Peyer's patch (tissue), 4 donors: ENCODE measurements at regions not wholly inside any gene's neighbourhood (a gene's known extent, or its start where the extent isn't known, plus 50 kb on each side); places are given as distances from the start of the nearest gene placed in this dataset.
A peak's percentile ranks its signal among the peaks of the same experiment; 100 is the strongest.

Source experiments
- POLR2A ChIP-seq, 2 donors: fragments of 450-650 bp; IDR thresholded peaks; one replicate each; pipeline ENCODE4 v1.5.1; 2017; ENCODE audit warnings: antibody characterized with exemption in 2 of 2, mild to moderate bottlenecking in 2 of 2, moderate library complexity in 2 of 2
- TF ChIP-seq, protein P1 (sequence below), 6 experiments: fragments of 450-650 bp in 4 of 6; fragments of 200-600 bp in 2 of 6; sonication (generic) in 1 of 6; IDR thresholded peaks; one replicate each; pipeline ENCODE4 v1.5.1; 2017 to 2019; ENCODE audit warnings: antibody characterized with exemption in 6 of 6, mild to moderate bottlenecking in 3 of 6, moderate library complexity in 1 of 6

DNA sequence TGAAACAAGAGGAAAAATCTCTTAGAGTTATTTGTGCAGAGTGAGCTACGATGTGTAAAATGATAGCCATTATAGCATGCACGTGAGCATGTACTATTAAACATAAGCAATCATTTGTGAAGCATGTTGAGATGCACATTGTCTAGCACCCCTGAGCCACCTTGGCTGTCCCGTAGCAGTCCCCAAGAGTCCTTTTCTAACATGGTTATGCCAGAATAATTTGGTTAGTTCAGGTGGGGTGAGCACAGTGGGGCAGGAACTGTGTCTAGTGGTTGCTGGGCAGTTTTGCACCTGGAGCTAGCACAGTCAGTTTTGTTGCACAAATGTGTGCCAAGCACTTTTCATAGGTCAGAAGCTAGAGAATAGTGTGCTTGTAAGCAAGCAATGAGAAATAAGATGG, 809.8 kb downstream of the RNF144A start:
- TF ChIP-seq, protein P1, sequence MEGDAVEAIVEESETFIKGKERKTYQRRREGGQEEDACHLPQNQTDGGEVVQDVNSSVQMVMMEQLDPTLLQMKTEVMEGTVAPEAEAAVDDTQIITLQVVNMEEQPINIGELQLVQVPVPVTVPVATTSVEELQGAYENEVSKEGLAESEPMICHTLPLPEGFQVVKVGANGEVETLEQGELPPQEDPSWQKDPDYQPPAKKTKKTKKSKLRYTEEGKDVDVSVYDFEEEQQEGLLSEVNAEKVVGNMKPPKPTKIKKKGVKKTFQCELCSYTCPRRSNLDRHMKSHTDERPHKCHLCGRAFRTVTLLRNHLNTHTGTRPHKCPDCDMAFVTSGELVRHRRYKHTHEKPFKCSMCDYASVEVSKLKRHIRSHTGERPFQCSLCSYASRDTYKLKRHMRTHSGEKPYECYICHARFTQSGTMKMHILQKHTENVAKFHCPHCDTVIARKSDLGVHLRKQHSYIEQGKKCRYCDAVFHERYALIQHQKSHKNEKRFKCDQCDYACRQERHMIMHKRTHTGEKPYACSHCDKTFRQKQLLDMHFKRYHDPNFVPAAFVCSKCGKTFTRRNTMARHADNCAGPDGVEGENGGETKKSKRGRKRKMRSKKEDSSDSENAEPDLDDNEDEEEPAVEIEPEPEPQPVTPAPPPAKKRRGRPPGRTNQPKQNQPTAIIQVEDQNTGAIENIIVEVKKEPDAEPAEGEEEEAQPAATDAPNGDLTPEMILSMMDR (IDR thresholded peaks at IDR 0.05), result no peak
- TF ChIP-seq POLR2A (IDR thresholded peaks at IDR 0.05), result peak in 1 of 2 donors; percentile 15
